ENCODE measurements at regions not wholly inside any gene's neighbourhood (a gene's known extent, or its start where the extent isn't known, plus 50 kb on each side); places are given as distances from the start of the nearest gene placed in this dataset.

DNA sequence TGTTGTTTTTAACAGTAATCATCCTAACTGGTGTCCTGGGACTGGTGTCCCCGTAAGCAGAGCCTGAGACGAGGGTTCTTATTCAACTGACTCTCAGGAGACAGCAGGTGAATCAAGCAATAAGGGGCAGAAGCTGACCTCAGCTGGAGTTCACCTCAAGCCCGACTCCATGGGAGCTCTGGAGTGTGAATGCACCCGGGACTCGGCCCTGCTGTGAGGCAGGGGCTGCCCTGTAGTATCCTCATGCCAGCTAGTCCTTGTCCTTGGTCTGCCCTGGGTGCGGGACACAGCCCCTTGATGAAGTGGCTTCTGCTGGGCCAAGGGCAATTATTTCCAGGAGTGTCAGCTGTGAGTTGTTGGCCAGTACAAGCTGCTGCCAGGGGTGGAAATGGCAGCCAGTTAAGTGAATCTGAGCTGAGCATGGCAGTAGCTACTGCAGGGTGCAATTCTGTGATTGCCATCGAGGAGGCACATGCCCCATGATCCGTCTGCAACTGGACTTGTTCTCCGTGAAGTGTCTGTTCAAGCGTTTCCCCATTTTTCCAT is 54.9 kb upstream of the OTOS start:
- TF ChIP-seq, protein P1, sequence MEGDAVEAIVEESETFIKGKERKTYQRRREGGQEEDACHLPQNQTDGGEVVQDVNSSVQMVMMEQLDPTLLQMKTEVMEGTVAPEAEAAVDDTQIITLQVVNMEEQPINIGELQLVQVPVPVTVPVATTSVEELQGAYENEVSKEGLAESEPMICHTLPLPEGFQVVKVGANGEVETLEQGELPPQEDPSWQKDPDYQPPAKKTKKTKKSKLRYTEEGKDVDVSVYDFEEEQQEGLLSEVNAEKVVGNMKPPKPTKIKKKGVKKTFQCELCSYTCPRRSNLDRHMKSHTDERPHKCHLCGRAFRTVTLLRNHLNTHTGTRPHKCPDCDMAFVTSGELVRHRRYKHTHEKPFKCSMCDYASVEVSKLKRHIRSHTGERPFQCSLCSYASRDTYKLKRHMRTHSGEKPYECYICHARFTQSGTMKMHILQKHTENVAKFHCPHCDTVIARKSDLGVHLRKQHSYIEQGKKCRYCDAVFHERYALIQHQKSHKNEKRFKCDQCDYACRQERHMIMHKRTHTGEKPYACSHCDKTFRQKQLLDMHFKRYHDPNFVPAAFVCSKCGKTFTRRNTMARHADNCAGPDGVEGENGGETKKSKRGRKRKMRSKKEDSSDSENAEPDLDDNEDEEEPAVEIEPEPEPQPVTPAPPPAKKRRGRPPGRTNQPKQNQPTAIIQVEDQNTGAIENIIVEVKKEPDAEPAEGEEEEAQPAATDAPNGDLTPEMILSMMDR (conservative IDR thresholded peaks at IDR 0.05): no peak
- no peak for TF ChIP-seq ZFX (IDR thresholded peaks at IDR 0.05)

Measured in C4-2B (cell line).